Caki2 (cell line): ENCODE measurements at regions not wholly inside any gene's neighbourhood (a gene's known extent, or its start where the extent isn't known, plus 50 kb on each side); places are given as distances from the start of the nearest gene placed in this dataset.
"Not testable (repeated sequence)": the region's sequence is repeated elsewhere in the genome, so short reads cannot be mapped to it uniquely, and the experiment has no call there.

Experiments
- DNase-seq: peaks from one replicate; pipeline ENCODE4 v3.0.0-alpha.2; 2015; ENCODE audit warnings: low read depth
- in situ Hi-C: cut with HindIII; loops from 2 replicates; pipeline ENCODE4 v1.10.0; 2016; ENCODE audit warnings: low sequenced_read_pairs, low pct_unique_long_range_greater_than_20kb, mixed read lengths

DNA sequence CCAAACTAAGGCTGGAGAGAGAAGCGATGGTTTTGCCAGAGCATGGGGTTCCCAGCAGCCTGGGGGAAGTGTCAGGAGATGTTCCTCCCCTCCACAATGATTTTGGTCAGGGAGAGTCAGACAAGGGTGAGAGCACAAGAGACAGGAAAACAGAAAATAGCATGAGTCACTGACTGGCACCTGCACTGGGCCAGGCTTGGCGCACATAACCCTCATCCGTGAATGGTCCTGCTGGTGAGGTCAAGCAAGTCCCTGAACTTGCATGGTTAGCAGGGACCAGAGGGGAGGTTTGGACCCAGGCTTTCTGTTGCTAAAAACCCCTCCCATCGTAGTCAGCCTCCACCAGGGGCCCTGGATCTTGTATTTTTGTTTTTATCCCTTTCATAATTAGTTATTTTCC, 174.5 kb upstream of the MYT1L start:
- in situ Hi-C loops = no loop called here
- DNase-seq = no peak

DNA sequence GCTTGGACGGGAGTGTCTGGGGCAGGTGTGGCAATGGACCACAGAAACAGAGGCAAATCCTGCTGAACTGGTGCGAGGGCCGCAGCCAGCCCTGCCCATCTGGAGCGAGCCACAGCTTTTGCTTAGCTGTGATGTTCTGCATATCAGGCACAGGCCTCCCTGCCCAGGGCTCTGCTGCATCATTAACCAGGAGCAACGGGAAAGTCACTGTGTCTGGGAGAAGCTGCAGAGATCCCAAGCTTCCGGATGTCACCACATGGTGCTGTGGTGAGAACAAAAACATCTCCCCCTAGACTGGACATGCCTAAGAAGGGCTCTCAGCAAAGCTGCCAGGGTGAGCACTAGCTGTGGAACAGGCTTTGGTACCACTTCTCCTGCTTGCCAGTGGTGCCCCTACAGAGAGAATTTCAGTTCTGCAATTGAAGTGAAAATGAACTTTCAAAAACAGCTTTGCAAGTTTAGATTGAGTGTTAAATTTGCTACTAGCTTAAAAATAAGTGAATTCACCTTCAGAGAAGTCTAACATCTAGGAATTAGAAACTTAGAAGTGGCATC, 172.9 kb upstream of the MYT1L start:
- in situ Hi-C loops = no loop called here
- no peak for DNase-seq

DNA sequence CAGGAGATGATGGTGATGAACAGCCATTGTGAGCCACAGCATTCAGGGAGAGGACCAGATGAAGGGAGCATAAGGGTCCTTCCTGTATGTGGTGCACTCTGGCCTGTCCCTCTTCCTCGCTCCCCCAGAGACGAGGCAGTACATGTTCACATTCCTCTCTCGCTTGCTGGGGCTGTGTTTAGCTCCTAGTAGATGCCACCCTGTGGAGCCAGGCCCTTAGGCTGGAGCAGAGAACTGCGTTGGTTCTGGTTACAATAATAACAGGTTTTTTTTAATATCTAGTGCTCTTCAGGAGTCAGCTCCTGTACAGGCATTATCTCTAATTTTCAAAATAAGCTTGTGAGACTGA, 171.1 kb upstream of the MYT1L start:
- no peak for DNase-seq
- in situ Hi-C loops = no loop called here

DNA sequence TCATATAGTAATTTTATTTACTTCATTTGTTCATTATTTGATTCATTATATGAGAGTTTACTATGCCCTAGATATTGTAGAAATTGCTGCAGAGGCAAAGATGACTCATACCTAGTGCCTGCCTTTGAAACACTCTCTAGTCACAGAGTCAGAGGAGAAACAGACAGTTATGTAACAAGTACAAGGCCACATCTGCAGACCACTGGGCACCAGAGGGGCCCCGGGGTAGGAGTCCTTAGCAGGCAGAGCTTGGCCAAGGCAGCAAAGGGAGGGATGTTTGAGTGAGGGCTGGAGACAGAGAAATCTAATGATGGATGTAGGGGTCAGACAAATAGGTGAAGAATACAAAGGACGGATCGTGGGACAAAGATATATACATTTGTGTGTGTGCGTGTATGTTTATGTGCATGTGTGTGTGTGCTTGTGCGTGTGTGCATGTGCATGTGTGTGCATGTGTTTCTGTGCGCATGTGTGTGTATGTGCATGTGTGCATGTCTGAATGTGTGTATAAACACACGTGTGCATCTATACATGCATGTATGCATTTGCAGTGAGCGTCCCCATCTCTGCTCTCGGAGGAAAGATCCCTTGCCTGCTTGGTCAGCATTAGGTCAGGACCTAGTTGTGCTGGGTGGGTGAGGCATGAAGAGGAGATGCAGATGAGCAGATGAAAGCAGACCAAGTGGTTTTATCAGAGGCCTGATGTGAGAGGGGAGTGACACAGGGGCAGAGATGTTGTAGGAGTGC, 170.6 kb upstream of the MYT1L start:
- no peak for DNase-seq
- in situ Hi-C loops = no loop called here

DNA sequence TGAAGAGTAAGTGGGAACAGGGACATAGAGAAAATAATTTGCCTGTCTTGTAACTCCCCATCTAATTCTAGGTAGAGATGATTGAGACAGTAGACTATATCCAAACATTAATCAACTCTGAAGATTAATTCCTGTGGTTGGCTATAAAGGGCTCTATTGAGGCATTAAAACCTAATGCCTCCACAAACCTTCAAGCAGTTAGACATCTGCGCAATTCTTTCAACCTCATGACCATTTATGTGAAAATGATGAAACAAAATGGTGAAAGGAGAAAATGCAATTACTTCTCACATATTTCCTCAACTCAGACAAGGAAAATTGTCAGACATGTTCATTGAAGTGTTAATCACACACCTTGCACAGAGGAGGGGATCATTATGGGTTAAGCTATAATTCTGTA, 164.5 kb upstream of the MYT1L start:
- in situ Hi-C loops = no loop called here
- no peak for DNase-seq

DNA sequence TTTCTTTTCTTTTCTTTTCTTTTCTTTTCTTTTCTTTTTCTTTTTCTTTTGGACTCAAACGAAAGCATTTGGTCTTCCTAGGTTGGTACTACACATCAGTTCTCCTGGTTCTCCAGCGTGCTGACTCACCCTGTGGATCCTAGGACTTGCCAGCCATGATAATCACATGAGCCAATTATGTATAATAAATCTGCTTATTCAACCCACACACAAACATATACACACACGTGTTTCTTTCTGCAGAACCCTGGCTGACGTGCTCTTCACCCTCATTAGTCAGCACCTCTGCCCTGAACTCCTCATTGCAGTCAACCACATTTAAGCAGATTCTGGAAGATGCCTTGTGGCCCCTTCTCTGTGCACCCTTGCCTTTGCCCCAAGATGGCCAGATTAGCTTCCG, 162.4 kb upstream of the MYT1L start:
- in situ Hi-C loops = no loop called here
- DNase-seq = no peak

DNA sequence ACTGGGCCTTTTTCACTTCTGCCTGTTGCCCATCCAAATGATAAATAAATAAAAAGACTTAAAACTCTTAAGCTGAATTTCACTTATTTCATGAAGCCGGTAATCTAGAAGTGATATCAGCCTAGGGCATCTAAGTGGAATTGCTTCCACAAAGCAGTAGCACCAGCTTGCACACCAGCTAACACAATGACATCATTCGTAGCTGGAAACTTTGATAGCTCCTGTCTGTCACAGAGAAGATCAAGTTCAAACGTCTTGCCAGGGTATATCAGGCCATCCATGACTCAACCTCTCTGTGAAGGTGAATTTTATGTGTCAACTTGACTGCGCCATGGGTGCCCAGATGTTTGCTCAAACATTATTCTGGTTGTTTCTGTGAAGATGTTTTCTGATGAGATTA, 161.7 kb upstream of the MYT1L start:
- in situ Hi-C loops = no loop called here
- DNase-seq = no peak

DNA sequence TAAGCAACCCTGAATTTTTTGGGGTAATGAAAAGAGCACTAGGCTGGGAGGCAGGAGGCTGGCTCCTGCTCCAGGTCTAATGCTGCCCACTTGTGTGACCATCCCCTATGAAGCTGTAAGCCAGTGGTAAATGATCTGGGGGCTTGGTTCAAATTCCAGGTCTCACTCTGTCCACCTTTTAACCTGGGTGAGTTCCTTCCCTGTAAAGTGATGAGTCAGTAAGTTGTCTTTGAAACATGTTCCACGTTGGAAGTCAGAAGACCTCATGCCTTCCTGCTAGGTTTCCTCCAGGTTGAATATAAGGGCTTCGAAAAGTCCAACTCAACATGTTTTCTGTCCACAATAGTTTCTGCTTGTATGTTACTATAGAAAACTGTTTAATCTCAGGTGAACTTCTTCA, 160.9 kb upstream of the MYT1L start:
- no peak for DNase-seq
- in situ Hi-C loops = no loop called here

DNA sequence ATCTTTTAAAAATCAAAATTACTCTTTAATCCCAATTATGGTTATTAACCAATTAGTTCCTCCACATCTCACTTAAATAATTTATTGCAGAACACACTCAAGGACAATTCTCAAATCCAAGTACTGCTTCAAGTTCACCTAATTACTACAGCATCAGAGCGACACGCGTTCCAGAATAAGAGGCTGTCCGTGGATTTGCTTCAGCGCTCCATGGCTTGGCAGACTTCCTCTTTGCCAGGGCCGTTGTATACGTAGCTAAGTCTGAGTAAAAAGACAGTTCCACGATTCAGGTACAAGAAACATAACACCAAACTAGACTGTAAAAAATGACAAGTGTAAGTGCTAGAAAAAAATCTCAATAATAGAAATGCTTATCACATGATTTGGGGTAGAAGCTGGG, 153.2 kb upstream of the MYT1L start:
- no peak for DNase-seq
- in situ Hi-C loops = no loop called here

DNA sequence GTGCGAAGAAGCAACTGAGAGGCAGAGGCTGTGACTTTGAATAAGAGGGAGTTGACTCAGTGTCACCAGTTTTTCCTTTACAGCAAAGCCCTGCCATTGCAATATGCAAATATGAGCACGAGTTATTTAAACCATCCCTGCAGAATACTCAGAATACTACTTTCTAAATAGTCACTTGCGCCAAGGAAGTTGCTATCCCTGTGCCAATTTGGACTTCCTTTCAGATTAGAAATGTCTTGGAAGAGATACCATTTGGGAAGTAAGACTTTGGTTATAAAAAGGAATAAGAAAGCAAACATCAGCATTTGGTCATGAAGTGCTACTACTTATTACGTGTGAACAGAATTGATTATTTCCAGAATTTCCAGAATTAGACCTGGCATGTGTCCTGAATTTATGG, 151.8 kb upstream of the MYT1L start:
- DNase-seq = no peak
- in situ Hi-C loops = no loop called here

DNA sequence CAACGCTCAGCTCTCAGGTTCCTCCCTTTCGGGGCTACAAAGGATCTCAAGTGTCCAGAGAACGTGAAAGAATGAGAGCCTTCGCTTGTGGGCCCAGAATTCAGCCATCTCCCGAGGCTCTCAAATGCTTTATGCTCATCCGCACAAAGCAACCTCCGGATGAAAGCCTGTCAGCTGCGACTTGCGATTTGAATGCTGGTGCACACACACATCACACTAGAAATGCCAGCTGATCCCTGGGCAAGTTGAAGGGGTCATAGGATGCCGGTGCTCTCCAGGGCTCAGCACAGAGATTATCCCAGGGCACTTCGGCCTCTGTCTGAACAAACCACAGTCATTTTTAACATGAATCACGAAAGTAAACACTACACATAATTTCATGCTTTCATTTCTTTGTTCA, 141.8 kb upstream of the MYT1L start:
- DNase-seq = no peak
- in situ Hi-C loops = no loop called here

DNA sequence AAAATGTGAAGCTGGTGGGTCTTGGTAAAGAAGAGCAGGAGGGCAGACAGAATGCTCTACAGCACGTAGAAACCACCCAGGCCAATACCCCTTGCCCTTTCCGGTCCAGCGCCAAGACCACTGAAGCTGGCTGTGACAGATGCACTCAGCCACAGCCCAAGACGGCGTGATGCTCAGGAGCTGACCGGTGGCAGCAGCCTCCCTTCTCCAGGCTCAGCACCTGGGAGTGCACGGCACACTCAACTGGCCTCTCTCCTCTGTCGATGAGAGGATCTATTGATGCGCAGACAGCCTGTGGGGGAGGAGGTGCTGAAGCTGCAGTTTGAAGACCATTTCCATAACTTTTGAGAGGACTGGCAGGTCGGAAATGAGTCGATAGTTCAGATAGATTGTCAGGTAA, 141.0 kb upstream of the MYT1L start:
- DNase-seq = no peak
- in situ Hi-C loops = no loop called here

DNA sequence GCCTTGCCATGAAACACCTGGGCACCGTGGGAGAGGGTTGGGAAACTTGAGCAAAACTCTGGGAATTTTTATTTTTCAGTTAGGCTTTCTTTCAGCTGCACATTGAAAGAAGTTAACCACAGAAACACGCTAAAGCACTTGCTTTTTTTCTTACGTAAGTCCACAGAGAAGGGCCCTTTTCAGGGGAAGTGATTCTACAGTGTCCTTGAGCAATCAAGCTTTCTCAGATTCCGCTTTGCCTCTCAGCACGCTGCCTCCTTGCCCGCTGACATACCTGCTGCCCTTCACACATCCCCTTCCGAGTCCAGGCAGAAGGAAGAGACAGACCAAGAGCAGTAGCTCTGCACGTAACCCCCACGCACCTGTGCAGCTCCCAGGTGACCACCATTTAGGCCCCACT, 135.5 kb upstream of the MYT1L start:
- DNase-seq = no peak
- in situ Hi-C loops = no loop called here

DNA sequence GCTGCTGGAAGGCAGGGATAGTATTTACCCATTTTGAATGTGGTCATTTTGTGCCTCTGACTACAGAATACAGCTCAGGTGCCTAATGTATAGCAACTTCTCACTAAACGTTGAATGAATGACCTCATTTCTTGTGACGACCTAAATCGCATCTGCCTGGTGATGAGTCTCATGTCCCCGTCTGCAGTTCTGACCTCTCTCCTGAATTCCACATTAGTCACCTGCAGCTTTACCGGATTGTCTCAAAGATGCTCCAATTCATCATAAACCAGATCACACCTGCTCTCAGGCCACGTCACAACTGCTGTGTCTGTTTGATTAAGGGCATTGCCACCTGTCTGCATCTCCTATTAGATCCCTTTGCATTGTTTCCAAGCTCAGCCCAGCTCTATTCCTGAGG, 133.6 kb upstream of the MYT1L start:
- in situ Hi-C loops = no loop called here

DNA sequence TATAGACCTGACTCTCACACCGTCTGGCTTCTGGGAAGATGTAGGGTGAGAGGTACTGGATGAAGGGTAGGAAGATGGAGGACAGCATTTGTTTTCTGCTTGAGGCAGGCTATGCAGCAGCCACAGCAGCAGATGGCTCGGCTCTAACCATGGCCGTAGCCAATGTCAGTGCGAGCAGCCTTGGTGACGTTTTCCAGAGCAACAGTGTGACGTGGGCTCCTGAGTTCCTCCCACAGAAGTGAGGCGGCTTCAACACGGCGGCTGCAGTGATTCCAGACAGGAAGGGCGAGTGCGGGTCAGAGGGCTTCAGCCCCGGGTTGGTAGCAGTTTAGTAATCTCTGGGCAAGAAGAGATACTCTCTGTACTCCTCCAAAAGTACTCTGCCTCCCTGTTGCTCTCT, 133.0 kb upstream of the MYT1L start:
- DNase-seq = no peak
- in situ Hi-C loops = no loop called here

More for the DNA sequence above, 133.6 kb upstream of the MYT1L start:
- no peak for DNase-seq

DNA sequence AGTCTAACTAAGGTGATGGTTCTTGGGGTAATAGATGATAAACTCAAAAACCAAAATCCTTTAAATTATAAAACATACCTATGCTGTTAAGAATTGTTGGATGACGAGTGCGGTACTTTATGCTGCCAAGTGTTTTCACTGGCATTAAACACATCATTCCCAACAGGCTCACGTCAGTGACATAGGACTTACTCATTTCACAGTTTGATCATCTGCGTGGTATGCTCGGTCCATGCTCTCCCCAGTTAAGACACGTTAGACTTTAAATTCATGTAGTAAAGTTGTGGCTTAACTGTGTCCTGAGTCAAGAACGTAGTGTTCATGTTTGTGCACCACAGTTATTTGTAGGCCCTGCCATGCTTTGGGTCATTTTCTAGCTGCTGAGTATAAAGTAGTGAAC, 125.6 kb upstream of the MYT1L start:
- in situ Hi-C loops = no loop called here
- DNase-seq = no peak

DNA sequence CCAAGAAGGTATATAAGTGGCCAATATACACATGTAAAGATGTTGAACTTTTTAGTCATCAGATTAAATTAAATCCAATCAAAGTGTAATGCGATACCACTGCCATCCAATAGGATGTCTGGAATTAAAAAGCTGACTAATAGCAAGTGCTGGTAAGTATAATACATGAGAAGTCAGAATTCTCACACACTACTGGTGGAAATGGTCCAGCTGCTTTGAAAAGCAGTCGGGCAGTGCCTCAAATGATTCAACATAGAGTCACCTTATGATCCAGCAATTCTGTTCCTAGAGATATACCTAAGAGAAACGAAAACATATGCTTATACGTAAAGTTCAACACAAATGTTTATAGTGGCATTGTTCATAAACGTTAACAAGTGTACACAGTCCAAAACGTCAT, 124.1 kb upstream of the MYT1L start:
- in situ Hi-C loops = no loop called here
- no peak for DNase-seq

DNA sequence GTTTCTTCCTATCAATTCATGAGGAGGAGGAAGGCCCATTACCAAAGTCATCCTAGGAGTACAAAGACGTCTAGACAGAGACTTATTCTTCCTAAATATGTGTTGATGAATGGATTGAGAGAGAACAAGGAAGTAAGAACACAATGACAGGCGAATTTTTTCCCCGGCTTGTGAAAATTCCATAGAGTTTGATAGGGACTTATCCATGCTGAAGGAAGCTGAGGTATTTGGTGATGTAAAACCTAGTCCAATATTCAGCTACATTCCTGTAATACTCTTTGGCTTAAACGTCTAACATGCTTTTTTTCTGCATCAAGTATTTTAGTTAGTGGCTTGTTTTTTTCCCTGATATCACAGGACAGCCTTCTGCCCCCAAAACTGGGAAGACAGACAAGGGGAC, 121.9 kb upstream of the MYT1L start:
- no peak for DNase-seq
- in situ Hi-C loops = no loop called here

DNA sequence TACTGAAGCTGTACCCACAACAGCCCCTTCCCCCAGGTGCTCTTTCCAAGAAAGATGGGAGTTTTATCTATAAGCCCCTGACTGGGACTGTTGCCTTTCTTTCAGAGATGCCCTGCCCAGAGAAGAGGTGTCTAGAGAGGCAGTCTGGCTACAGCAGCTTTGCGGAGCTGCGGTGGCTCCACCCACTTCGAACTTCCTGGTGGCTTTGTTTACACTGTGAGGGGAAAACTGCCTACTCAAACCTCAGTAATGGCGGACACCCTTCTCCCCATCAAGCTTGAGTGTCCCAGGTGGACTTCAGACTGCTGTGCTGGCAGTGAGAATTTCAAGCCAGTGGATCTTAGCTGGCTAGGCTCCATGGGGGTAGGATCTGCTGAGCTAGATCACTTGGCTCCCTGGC, 120.2 kb upstream of the MYT1L start:
- DNase-seq, in situ Hi-C loops: not testable (repeated sequence)

DNA sequence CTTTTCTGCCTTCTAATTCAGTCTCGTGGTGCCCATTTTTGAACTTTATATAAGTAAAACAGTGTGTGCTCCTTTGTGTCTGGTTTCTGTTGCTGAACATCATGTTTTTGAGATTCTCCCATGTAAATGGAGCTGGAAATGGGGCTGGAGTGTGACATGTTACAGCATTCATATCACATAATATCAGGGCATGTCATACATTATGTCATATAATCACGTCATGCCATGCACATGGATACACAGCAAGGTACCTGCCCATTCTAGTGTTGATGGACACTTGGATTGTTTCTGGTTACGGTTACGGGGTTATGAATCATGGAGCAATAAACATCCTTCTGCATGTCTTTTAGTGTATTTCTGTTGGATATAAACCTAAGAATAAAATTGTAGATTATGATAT, 117.1 kb upstream of the MYT1L start:
- no peak for DNase-seq
- in situ Hi-C loops = no loop called here

DNA sequence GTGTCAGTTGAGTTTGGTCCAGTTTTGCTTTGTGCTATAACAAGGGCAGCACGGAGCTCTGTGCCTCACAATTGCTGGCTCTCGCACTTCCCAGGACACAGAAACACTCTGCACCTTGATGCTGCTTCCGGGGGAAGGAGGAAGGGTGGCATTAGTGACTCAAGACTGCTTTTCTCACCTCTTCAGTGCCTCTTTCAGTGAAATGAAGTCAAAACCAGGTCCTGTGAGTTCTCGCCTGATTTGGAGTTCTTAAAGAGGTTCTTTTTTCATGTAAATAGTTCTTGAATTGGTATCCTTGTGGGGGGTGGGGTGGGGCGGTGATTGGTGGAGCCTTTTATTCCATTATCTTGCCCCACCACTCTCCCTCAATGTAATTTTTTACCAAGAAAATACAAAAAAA, 91.5 kb upstream of the MYT1L start:
- in situ Hi-C loops = no loop called here
- no peak for DNase-seq
